Activated CD4-positive, alpha-beta T cell treated with anti-CD3 and anti-CD28 coated beads, Interleukin-2, amount 50 U/mL, for 24 hours (primary cell): ENCODE measurements at regions not wholly inside any gene's neighbourhood (a gene's known extent, or its start where the extent isn't known, plus 50 kb on each side); places are given as distances from the start of the nearest gene placed in this dataset.

ENCODE experiments used
- DNase-seq, 2 donors: peaks; one replicate each; pipeline ENCODE4 v3.0.0-alpha.2; 2020; ENCODE audit warnings: low read depth in 1 of 2, low spot score in 1 of 2

DNA sequence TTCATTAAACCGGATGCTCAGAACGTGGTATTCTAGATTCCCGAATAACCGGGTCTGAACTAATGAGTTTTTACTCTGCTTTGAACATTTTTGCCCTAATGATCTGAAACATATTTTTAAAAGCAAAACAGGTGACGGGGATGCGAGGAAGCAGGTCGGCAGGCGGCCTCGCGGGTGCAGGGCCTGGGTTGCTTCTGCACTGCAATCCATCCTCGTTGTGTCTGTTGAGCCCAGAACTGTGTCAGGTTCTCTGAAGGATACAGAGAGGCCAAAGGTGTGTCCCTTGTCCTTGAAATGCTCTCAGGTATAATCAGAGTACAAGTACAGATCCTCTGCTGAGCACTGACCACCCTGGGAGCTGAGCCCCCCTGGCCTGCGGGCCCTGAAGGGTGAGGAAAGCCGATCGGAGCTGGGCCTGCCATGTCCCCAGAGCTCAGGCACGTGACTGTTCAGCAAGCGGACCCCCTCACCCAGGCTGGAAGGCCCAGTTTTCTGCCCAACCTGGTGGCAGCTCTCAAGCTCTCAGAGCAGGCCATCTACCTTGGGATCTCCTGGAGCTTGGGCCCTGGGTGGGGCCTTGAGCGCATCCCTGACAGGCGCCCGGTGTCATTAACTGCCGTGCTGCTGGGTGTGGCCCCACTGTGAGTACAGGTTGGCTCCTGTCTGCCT is 151.8 kb downstream of the OLFM1 start:
- no peak for DNase-seq

DNA sequence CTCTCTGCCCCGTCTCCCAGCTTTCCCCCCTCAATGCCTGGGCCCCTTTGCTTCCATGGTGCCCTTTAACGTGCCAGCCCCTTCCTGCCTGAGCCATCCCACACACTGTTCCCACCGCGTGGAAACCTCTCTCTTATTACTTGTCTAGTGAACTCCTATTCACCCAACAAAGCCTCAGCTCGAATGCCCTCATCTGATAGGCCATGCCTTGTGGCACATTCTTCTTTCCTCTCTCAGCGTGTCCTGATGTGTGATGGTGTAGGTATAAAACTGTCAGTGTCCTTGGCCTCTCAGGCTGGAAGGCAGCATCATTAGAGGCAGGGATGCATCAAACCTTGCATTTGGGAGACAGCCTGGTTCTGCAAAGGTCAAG is 152.3 kb downstream of the OLFM1 start:
- no peak for DNase-seq

DNA sequence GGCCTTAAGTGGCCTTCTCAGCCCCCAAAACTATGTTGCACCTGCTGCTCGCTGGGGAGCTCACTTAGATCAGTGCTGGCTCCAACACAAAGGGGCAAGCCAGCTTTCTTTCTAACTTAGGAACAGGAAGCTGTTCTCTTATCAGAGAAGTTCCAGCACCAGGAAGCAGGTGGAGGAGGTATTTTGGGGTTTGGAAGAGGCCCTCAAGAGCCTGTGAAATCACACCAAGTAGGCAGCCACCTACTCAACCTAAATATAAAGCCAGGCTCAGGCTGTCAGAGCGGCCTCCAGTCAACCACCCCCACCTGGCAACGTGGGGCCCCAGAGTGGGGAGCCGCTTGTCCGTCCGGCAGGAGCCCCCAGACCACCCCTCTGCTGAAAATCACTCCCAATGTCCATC is 152.8 kb downstream of the OLFM1 start:
- no peak for DNase-seq

DNA sequence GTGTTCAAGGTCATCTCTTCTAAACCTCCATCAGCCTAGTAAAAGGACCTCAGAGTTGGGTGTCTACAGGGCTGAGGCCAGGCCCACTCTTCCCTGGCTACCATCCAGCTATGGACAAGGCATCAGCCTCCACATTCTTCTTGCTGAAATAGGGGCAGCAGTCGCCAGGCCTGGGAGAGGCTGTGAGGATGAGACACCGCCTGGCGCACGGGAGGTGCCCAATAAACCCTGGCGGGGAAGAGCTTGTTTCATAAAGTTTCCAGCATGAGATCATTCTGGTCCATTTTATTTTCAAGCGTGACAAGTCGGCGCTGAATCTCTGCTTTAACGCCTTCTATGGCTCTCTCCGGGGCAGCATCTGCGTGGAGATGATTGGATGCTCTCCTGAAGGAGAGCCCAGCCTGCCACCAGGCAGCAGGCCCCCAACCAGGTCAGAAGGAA is 153.4 kb downstream of the OLFM1 start:
- DNase-seq: no peak

DNA sequence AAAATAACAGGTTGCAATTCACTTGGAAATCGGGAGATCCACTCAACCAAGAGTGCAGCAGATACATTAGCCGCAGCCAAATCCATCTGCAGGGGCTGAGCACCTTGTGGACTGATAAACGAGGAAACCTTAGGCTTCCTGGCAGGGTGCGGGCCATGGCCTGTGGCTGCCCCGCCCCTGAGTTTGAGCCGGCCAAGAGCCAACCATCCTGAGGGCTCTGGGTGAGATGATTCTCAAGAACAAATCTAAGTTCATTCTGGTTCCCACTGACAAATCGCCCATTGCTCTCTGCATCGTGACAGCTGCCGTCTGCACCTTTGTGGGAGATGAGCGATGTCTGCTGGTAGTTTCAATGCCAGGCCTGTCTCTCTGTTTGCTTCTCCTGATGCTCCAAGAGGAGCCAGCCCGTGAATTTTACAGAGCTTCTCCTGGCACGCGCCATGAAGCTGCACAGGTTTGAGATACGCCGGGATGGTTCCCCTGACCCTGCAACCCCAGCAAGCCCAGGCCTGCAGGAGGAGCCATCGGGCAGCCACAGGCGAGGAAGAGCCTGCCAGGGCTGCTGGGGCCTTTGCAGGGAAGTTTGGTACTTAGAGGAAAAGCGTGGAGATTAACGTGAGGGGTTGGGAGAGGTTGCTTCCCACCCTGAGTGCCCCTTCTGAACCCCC is 154.0 kb downstream of the OLFM1 start:
- no peak for DNase-seq

DNA sequence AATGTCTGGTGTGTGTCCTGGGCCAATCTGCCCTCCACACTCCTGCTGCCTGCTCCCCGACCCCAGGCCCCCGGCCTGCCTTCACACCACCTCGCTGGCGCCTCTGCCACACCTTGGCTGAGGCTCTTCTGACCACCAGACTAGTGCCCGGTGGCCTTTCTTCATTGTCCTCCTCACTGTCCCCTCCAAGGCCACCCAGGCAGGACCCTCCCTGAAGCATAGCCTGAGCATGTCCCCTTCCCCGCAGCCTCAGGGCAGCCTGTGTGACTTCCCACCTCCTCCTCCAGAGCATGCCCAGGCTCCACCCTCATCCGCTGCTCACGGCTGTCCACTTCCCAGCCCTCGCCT is 154.6 kb downstream of the OLFM1 start:
- DNase-seq: no peak

DNA sequence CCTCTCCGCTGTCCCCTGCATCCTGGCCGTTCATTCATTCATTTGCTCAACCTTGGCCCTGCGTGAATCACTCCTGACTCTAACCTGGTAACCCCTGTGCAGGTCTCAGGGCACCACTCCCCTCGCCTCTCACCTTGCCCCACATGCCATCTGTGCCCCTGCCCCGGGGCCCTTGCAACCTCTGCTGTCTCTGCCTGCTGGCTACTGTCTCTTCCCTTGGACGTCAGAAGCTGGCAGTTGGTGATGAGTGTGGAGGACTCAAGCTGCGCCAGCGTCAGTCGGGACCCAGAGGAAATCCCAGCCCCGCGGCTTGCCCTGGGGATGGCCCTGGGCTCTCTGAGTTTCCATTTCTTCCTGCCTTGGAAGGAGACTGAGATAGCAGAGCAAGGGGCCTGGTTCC is 154.9 kb downstream of the OLFM1 start:
- no peak for DNase-seq

DNA sequence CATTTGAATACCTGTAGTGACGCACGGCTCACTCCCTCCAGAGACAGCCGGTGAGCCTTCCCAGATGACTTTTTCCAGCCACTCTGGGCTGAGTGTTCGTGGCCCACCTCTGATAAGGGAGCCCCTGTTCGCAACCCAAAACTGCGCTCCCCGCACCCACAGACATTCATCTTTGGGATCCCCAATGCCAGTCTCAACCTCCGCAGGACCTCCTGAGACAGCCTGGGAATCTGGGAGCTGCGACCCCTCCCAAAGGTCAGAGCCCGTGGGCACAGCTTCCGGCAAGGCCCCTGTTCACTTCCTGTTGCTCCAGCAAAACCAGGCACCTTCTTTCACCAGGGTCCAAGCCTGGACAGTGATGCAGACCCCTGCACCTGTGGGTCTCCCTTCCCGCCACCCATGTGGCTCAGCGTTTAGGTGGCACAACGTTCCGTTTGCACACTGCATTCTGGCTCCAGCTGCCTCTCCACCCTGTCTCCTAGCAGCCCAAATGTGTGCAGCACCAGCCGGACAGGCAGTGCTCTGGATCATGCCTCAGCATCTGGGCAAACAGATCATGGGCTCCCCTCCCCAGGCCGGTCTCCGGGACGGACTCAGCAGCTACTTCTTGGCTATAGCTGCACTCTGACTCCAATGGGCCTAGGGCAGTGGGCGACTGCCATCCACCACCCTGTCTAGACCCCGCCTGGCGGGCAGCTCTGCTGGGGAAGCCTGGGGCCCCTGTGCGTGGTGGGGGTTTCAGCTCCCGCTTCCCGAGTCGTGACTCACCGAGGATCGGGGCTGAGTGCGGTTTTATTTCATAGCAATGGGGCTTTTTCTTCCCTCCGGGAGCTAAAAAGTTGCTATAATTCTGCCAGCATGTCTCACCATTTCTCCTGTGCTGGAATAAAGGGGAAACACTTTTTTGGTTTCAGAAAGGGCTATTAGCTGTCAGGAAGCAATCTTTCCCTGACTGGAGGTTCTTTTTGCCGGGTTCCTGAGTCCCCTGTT is 156.0 kb downstream of the OLFM1 start:
- DNase-seq: no peak

DNA sequence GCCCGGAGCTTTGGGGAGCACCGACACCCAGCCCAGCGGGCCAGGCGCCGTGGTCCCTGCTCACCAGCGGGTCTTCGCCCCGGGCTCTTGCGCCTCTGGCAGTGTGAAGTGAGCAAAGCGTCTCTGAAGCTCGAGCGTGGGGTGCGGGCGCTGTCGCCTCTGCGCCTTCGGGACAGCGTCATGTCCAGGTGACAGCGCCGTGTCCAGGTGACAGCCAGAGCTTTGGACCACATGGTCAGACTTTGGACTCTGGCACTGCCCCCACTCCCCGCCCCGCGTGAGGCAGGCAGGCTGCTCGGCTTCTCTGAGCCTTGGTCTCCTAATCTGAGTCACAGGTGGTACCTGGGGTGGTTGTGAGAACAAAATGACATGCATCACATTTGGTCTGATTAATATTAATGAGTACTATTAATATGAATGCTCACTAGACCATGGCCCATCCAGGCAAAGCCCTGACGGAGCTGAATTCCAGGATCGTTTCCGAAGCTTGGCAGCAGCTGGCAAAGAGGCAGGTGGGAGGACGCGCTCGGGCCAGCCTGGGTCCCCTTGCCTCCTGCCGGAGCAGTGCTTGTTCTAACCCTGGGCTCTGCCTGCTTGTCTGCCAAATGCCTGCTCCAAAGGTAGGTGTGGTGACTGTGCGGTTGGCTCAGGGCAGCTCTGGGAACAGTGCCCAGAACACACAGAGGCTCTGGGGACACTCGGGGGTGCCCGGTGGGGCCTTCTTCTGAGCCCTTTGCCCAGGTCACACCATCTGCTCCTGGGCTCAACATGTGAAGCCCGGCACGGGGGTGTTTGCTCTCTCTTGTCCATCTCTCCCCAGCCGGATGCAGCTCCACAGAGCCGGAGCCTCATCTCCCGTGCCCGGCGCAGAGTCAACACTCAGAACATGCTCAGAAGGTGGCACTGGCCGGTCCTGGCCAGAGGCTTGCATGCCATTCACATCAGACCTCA is 157.1 kb downstream of the OLFM1 start:
- no peak for DNase-seq

DNA sequence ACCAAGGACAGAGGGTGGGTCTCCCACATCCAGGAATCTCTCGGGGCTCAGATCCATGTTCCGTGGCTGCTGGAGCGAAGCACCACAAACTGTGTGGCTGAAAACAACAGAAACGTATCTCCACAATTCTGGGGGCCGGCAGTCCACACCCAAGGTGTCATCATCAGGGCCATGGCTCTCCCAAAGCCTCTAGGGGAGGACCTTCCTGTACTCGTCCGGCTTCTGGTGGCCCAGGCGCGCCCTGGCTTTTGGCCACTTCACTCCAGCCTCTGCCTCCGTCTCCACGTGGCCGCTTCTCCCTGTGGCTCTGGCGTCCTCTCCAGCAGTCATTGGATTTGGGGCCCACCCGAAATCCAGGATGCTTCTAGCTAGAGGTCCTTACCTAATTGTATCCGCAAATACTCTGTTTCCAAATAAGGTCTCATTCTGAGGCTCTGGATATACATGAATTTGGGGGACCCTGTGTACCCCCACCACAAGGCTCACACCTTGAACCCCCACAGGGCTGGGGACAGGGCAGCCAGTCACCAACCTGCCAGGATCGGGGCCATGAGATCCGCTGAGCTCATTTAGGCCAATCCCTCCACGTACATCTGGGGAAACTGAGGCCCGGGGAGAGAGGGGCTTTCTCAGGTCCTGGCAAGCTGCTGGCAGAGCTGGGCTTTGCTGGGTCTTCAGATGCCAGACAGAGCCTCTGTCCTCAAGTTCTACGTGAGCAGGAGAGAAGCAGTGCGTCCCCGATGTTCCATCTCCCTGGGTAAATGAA is 158.2 kb downstream of the OLFM1 start:
- DNase-seq: no peak

DNA sequence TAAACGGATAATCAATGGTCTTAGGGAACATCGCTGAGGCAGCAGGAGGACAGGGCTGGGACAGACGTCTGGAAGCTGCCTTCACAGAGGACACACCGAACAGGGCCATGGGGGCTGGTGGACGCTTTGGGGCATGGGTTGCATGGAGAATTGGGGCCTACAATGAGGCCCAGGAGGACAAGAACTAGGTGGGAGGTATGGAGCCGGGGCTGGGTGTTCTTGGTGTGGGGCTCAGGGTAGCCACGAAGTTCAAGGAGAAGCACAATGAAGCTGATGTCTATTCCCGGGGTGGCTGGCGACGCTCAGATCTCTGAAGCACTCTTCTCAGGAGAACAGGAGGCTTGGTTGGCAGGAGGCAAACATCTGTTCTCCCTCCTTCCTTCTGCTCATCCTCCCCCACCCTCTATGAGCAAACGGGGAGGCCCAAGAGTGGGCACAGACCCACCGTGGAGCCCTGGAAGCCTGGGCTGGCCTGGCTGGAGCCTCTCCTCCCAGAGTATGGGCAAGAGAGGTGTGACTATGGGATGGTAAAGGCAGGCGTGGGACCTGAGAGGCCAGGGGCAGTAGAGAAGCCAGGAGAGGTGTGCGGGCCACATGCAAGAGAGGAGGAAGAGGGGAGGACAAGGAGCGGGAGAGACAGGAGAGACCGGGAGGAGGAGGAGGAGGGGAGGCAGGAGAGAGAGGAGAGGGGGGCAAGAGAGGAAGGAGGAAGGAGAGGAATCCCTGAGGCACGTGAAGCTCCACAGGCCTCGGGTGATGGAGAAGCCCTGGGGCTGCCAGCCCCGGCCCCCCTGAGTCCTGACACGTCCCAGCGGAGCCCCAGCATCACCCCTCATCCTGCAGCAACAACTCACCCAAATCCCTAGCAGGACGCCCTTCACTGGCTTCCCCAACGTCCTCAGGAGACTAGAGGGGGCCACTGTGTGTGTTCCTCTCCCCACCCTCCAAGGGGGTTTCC is 159.1 kb downstream of the OLFM1 start:
- DNase-seq: no peak

DNA sequence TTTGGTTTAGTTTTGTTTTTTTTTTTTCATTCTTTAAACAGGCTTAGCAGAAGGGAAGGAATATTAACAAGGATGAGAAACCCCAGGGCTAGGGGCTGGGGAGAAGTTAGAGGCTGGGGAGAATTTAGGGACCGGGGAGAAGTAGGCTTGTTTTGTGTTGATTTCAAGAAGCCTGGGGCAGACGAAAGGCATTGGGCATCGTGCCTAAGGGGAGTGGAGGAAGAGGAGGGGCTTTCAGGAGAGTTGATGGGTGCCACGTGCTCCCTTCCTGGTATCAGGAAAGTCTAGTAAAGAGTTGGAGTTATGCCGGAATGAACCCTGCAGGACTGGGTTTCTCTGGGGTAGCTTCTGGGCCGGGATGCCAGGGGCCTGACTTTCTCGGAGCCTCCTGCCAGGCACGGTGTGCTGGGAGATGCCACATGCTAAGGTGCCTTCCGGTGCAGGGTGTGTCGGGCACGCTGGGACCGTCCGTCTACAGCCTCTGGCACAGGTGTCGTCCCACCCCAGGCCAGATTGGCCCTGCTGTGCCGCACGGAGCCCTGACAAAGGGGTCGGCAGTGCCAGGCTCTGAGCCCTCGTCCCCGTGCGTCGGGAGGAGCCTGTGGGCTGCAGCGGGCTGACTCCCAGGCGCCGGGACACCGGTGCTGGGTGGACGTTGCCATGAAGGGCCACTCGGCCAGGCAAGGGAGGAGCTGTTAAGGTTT is 159.9 kb downstream of the OLFM1 start:
- no peak for DNase-seq

DNA sequence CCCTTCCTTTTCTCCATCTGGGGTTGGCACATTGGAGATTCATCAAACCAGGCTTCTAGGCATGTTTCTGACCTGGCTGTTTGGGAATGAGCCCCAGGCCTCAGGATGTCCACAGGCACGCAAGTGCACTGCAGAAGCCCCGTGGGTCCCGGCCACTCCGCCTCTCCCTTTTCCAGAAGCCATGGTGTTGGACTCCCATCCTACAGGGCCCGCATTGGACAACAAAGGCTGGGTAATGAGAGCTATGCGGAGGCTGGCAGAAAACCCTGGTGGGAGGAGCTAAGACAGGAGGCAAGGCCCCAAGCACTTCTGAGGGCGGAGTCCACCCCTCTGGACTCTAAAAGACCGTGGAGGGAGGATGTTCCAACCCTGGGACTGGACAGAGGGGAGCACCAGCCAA is 160.6 kb downstream of the OLFM1 start:
- no peak for DNase-seq

DNA sequence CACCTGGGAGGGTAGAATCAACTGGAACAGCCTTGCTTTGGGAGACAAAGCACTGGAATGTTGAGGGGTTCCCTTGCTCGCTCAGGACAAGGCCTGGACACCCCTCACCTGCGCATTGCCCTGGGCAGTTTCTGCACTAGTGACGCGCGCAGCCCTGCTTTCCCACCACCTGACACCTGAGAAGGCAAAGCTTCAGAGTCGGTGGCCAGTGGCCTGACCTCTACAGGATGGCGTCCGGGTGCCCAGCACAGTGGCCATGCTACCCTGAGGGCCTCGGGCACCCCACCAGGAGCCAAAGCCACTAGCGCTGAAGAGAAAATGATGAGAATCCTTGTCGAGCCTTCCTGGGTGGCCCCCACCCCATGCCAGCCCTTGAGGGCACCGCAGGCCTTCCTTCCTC is 161.3 kb downstream of the OLFM1 start:
- DNase-seq: no peak

DNA sequence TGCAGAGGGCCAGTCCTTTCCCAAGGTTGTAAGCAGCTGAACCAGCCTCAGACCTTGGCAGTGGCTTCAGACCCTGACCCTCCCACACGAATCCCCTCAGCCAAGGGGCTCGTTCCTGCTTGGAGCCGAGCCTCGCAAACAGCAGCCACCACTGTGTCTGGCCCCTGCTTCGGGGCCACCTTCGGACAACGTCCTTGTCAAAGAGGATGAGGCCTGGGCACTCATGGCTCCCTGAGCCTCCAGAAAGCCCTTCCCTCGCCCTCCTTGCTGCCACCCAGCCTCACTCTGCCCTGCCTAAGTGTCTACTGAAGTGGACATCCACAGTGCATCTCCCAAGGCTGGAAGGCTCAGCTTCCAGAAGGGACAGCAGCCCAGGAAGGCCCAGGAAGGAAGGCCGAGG is 161.7 kb downstream of the OLFM1 start:
- no peak for DNase-seq

DNA sequence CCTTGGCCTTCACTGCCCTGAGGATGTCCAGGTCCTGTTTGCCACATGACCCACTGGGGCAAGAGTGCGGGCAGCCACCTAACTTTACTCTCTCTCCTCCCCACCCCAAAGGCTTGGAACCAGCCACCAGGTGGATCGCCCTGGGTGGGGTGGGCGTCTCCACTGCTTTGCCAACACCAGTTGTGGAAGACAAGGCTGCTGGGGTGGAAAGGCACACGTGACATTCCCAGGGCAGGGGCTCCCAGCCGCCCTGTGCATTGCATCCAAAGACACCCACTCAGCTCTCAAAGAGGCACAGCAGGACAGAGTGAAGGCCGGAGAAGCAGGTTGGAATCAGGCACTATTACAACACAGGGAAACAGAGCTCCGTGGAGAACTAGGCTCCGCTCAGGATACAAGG is 162.2 kb downstream of the OLFM1 start:
- no peak for DNase-seq

DNA sequence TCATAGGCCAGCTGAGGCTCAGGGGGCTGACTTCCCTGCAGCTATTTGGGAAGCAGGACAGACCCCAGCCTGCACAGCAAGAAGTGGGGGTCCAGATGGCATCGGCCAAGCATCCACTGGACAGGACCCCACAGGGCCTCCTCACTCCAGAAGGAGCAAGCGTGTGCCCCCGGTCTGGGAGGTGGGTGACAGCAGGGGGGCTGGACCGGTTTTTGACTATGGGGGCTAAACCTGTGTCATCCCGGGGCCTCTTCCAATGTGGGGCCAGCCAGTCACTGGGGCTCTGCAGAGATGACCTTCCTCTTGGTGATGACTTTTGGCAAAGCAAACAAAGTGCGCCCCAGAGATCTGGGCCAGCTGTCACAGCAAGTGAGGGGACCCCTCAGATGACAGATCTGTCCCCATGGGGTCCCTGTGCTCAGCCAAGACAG is 163.9 kb downstream of the OLFM1 start:
- DNase-seq: no peak

DNA sequence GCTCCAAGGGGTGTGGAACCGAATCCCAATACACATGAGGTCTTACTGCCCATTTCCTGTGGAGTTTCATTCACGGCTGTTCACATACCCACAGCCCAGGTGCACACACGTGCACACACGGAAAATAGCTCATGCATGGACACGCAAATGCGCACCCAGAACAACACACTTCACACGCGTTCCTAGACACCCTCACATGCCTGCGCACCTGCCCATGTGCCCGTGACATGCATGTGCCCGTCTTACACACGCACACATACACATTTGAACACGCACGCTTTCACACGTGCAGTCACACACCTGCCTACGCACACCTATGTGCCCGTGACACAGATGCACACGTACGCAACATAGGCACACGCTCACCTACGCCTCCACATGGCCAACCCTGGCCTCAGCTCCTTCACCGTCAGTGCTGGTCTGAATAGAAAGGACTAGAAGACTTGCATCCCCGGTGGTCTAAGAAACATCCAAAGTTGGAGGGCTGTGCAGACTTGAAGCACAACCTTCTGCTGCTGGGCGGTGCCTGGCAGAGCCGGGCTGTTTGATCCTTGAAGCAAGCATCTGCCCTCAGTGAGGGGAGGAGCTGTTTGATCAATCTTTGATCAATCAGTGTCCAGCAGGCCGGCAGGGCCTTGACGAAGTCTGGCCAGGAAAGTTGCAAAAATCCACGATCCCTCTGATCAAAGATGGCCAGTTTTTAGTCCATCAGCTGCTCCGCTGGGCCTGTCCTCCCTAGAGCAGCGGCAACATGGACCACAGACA is 164.7 kb downstream of the OLFM1 start:
- no peak for DNase-seq
